ENCODE measurements at regions not wholly inside any gene's neighbourhood (a gene's known extent, or its start where the extent isn't known, plus 50 kb on each side); places are given as distances from the start of the nearest gene placed in this dataset.
"Not testable (repeated sequence)": the region's sequence is repeated elsewhere in the genome, so short reads cannot be mapped to it uniquely, and the experiment has no call there.

DNA sequence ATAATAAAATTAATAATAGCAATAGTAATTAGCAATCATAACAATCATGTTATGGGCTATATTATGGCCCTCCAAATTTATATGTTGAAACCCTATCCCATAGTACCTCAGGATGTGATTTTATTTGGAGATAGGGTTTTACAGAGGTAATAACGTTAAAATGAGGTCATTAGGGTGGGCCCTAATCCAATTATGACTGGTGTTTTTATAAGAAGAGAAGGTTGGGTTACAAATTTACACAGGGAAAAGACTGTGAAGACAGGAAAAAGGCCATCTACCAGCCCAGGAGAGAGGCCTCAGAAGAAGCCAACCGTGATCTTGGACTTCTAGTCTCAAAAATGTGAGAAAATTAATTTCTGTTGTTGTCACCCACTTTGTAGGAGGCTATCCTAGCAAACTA is 353.1 kb downstream of the CHL1 start:
- no peak for DNase-seq
- intact Hi-C loops (cut with micrococcal nuclease; ENCODE audit: unreplicated experiment), result no loop called here
- H3K27me3 Mint-ChIP-seq (ENCODE audit: unreplicated experiment), result no peaks in the 10 kb centered on the region
- BruUV-seq (replicated peaks), result no TSS peak
- TF ChIP-seq, protein P1, sequence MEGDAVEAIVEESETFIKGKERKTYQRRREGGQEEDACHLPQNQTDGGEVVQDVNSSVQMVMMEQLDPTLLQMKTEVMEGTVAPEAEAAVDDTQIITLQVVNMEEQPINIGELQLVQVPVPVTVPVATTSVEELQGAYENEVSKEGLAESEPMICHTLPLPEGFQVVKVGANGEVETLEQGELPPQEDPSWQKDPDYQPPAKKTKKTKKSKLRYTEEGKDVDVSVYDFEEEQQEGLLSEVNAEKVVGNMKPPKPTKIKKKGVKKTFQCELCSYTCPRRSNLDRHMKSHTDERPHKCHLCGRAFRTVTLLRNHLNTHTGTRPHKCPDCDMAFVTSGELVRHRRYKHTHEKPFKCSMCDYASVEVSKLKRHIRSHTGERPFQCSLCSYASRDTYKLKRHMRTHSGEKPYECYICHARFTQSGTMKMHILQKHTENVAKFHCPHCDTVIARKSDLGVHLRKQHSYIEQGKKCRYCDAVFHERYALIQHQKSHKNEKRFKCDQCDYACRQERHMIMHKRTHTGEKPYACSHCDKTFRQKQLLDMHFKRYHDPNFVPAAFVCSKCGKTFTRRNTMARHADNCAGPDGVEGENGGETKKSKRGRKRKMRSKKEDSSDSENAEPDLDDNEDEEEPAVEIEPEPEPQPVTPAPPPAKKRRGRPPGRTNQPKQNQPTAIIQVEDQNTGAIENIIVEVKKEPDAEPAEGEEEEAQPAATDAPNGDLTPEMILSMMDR (IDR thresholded peaks at IDR 0.05; ENCODE audit: unreplicated experiment), result no peak
- H3K36me3 Mint-ChIP-seq (ENCODE audit: insufficient read depth, unreplicated experiment), result no peaks in the 10 kb centered on the region
- peaks cover 16% of the 10 kb centered on the region for H3K4me1 Mint-ChIP-seq (ENCODE audit: low read depth, unreplicated experiment)
- H3K27ac Mint-ChIP-seq (ENCODE audit: unreplicated experiment), result no peak overlapping the region
- CTCF ChIA-PET, result no interaction called here
- no peak overlapping the region for H3K4me3 Mint-ChIP-seq (ENCODE audit: low read depth, unreplicated experiment)
- peaks cover 3% of the 10 kb centered on the region for H3K9me3 Mint-ChIP-seq (ENCODE audit: low read depth, unreplicated experiment)

DNA sequence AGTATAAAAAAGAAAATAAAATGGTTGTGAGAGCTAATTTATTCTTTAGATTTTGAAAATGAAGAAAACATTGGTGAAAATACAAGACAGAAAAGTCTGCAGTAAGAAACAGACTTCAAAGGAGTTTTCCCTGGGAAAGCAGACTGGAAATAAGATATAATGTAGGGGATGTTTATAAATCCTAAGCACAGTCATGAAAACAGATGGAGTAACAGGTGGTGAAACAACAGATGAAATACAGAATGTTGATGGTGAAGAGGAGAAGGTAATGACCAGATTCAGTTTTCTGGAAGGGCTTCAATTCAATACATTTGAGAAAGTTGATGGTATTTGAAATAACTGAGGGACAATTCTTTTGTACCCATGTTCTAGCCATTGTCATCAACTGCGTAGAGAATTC is 353.9 kb downstream of the CHL1 start:
- CTCF ChIA-PET, result no interaction called here
- Mint-ChIP-seq H3K27me3 (ENCODE audit: unreplicated experiment) (no peaks in the 10 kb centered on the region), H3K9me3 (ENCODE audit: low read depth, unreplicated experiment) (peaks cover 3% of the 10 kb centered on the region), H3K27ac (ENCODE audit: unreplicated experiment) (no peak overlapping the region), H3K4me1 (ENCODE audit: low read depth, unreplicated experiment) (peaks cover 16% of the 10 kb centered on the region), H3K4me3 (ENCODE audit: low read depth, unreplicated experiment) (no peak overlapping the region), H3K36me3 (ENCODE audit: insufficient read depth, unreplicated experiment) (no peaks in the 10 kb centered on the region)
- TF ChIP-seq, protein P1 (IDR thresholded peaks at IDR 0.05; ENCODE audit: unreplicated experiment), result no peak
- DNase-seq, result no peak
- intact Hi-C loops (cut with micrococcal nuclease; ENCODE audit: unreplicated experiment), result no loop called here
- no TSS peak for BruUV-seq (replicated peaks)

DNA sequence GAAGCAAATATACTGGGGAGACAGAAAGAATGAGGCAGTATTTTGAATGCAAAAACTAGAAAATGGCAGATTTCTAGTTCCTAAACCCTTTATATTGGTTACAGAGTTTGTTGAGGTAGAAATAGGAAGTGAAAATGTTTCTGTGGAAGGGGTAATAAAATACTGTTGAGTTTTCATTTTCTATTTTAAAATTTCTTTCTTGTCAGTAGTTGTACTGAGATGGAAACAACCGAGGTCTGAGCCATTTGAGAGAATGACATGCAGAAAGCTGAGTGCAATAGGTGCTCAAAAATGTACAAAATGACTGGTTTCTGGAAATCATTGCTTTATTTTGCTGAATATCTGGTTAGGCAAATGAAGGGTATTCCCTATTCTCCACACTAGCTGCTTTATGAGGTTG is 361.4 kb downstream of the CHL1 start:
- no peak overlapping the region for H3K4me3 Mint-ChIP-seq (ENCODE audit: low read depth, unreplicated experiment)
- H3K9me3 Mint-ChIP-seq (ENCODE audit: low read depth, unreplicated experiment), result no peaks in the 10 kb centered on the region
- TF ChIP-seq, protein P1 (IDR thresholded peaks at IDR 0.05; ENCODE audit: unreplicated experiment), result no peak
- CTCF ChIA-PET, result no interaction called here
- intact Hi-C loops (cut with micrococcal nuclease; ENCODE audit: unreplicated experiment), result no loop called here
- BruUV-seq (replicated peaks), result no TSS peak
- DNase-seq, result no peak
- no peaks in the 10 kb centered on the region for H3K27me3 Mint-ChIP-seq (ENCODE audit: unreplicated experiment)
- H3K4me1 Mint-ChIP-seq (ENCODE audit: low read depth, unreplicated experiment), result peaks cover 2% of the 10 kb centered on the region
- no peaks in the 10 kb centered on the region for H3K36me3 Mint-ChIP-seq (ENCODE audit: insufficient read depth, unreplicated experiment)
- H3K27ac Mint-ChIP-seq (ENCODE audit: unreplicated experiment), result no peak overlapping the region

DNA sequence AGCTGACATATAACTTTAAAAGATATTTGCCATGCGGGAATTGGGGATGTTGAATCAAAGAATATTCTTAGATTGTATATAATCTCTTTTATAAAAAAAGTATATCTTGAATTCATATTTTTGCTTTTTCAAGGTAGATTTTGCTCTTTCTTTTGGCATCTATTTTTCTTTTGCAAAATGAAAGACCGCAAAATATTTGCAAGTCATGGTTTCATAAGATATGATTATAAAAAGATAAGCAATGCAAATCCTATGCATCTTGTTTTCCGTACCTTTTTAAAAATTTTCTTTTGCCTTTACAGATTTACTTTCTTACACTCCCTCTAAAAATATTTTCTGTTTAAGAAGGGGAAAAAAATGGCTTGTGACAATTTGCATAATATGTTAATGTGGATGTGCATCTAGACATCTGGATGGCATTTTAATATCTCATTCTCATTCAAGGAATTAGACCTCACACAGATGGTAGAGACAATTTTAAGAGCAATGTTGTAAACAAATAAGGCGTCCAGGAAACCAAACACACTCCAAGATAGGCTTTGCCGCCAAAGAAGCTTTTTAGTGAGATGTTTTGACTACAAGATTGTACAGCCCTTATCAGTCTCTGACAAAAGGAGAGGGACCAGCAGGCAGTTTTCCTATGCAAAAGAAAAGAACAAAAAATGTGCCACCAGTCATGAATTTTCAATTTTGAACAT is 371.1 kb downstream of the CHL1 start:
- no peaks in the 10 kb centered on the region for H3K27me3 Mint-ChIP-seq (ENCODE audit: unreplicated experiment)
- H3K36me3 Mint-ChIP-seq (ENCODE audit: insufficient read depth, unreplicated experiment), result no peaks in the 10 kb centered on the region
- H3K4me3 Mint-ChIP-seq (ENCODE audit: low read depth, unreplicated experiment), result no peak overlapping the region
- H3K4me1 Mint-ChIP-seq (ENCODE audit: low read depth, unreplicated experiment), result no peaks in the 10 kb centered on the region
- intact Hi-C loops (cut with micrococcal nuclease; ENCODE audit: unreplicated experiment), result no loop called here
- DNase-seq, result no peak
- CTCF ChIA-PET, result no interaction called here
- H3K9me3 Mint-ChIP-seq (ENCODE audit: low read depth, unreplicated experiment), result peaks cover 2% of the 10 kb centered on the region
- TF ChIP-seq, protein P1 (IDR thresholded peaks at IDR 0.05; ENCODE audit: unreplicated experiment), result no peak
- no peak overlapping the region for H3K27ac Mint-ChIP-seq (ENCODE audit: unreplicated experiment)
- no TSS peak for BruUV-seq (replicated peaks)

DNA sequence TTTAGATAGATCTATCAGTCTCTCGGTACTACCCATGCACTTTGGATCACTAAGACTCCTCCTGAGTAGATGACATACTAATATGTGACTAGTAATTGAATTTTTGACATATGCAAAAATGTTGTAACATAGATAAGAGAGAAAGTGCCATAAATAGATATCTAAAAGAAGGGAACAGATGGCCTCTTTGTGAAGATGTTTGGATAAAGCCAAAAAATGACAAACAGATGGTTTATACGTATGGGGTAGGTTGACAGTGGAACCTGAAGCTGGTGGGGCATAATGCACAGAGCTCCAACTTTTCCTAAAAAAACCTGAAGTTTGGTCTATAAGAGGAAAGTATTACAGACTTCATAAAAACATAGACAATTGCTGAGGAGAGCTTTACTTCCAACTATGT is 383.0 kb downstream of the CHL1 start:
- H3K36me3 Mint-ChIP-seq (ENCODE audit: insufficient read depth, unreplicated experiment); CTCF ChIA-PET; DNase-seq; H3K9me3 Mint-ChIP-seq (ENCODE audit: low read depth, unreplicated experiment); H3K4me1 Mint-ChIP-seq (ENCODE audit: low read depth, unreplicated experiment); H3K4me3 Mint-ChIP-seq (ENCODE audit: low read depth, unreplicated experiment); H3K27me3 Mint-ChIP-seq (ENCODE audit: unreplicated experiment); BruUV-seq (replicated peaks); H3K27ac Mint-ChIP-seq (ENCODE audit: unreplicated experiment); intact Hi-C loops (cut with micrococcal nuclease; ENCODE audit: unreplicated experiment): not testable (repeated sequence)

DNA sequence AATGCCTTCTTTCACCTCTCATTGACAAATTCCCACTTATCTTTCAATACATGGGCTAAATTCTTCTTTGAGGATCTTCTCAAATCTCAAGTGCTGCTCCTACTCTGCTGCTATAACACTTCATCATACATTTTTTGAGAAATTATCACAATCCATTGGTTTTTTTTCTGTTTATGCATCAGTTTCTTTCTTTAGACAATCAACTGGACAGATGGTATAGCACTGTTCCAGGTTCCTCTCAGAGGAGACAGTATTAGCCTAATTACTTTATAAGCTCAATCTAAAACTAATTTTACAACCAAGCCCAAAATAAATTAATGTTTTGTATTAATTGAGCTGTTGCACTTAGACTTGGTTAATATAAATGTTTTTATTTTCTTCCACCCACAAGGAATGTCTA is 392.5 kb downstream of the CHL1 start:
- DNase-seq; BruUV-seq (replicated peaks); intact Hi-C loops (cut with micrococcal nuclease; ENCODE audit: unreplicated experiment); H3K27ac Mint-ChIP-seq (ENCODE audit: unreplicated experiment); H3K36me3 Mint-ChIP-seq (ENCODE audit: insufficient read depth, unreplicated experiment); H3K4me3 Mint-ChIP-seq (ENCODE audit: low read depth, unreplicated experiment); H3K27me3 Mint-ChIP-seq (ENCODE audit: unreplicated experiment); CTCF ChIA-PET; H3K9me3 Mint-ChIP-seq (ENCODE audit: low read depth, unreplicated experiment): not testable (repeated sequence)
- peaks cover 17% of the 10 kb centered on the region for H3K4me1 Mint-ChIP-seq (ENCODE audit: low read depth, unreplicated experiment)

DNA sequence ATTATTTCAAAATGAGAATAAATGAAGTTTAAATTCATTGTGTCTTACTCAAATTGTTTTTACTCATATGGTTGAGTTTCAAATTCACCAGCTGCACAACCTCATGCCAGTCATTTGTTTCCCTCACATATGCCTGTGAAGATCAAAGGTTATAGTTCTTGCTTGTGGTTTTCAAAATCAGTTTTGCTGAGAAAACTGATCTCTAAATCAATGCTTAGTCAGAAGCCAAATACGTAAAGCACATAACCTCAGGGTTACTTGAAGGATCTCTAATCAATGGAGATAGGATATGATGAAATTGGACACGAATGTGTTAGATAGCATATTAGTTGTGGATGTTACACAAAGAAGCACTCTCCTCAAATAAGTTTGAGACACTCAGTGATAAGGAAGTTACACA is 400.7 kb downstream of the CHL1 start:
- BruUV-seq (replicated peaks); H3K27me3 Mint-ChIP-seq (ENCODE audit: unreplicated experiment); H3K36me3 Mint-ChIP-seq (ENCODE audit: insufficient read depth, unreplicated experiment); CTCF ChIA-PET; intact Hi-C loops (cut with micrococcal nuclease; ENCODE audit: unreplicated experiment); DNase-seq; H3K4me3 Mint-ChIP-seq (ENCODE audit: low read depth, unreplicated experiment); H3K9me3 Mint-ChIP-seq (ENCODE audit: low read depth, unreplicated experiment); H3K27ac Mint-ChIP-seq (ENCODE audit: unreplicated experiment); H3K4me1 Mint-ChIP-seq (ENCODE audit: low read depth, unreplicated experiment): not testable (repeated sequence)
